ENCODE measurements at regions not wholly inside any gene's neighbourhood (a gene's known extent, or its start where the extent isn't known, plus 50 kb on each side); places are given as distances from the start of the nearest gene placed in this dataset.
"Not testable (repeated sequence)": the region's sequence is repeated elsewhere in the genome, so short reads cannot be mapped to it uniquely, and the experiment has no call there.

GRCh38 chr6:168255283-168255881 is 64.2 kb downstream of the DACT2 start:
- CTCF ChIA-PET = no interaction called here
- POLR2A ChIA-PET = no interaction called here

- ChIA-PET POLR2A (no interaction called here), CTCF (no interaction called here)
Observed at GRCh38 chr6:168252267-168252666, 67.3 kb downstream of the DACT2 start.

GRCh38 chr6:168250250-168250649 is 69.3 kb downstream of the DACT2 start:
- CTCF ChIA-PET = no interaction called here

DNA sequence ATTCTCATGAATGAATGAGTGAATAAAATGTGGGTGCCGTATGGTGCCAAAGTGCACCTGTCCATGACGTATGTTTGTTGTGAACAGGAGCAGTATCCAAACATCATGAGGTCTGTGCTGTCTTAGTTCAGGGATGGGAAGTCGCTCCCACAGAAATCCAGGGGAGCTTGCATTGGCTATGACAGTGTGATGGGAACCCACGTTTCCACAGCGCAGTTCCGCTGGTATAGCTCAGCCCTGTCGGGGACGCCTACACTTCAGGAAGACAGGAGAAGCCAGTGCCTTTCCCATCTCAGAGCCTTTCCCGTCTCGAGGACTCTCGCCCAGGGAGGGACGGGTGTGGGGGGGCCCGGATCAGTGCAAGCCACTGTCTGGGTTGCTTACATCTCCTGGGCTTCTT is 69.8 kb downstream of the DACT2 start:
- ChIA-PET CTCF (no interaction called here), POLR2A (no interaction called here)

More at GRCh38 chr6:168250250-168250649, 69.3 kb downstream of the DACT2 start:
- POLR2A ChIA-PET = no interaction called here

DNA sequence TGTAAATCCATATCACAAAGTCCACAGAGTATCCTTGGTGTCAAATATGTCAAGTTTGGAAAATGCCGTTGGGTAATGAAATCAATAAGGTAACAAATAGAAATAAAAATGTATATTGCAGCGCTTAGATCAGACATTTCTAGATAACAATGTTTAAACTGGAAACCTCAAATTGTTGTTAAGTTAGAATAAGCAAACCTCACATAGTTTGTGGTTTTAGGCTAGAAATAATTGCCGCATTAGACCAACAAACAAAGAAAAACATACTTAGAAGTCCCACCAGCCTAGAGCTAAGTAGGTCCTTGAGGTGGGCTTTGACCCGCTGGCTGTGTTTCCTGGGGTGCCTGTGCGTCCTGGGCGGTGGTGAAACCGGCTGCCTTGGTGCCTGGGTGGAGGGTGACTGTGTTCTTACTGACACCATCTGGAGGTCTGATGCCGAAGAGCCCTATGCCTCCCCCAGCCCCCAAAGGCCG is 71.4 kb downstream of the DACT2 start:
- ChIA-PET POLR2A (no interaction called here), CTCF (no interaction called here)

GRCh38 chr6:168247443-168248147 is 72.0 kb downstream of the DACT2 start:
- ChIA-PET POLR2A (no interaction called here), CTCF (interaction anchor here (0.6 kb wide), 1 partner anchor 108 kb away, joined by 3 read pairs; no protein-coding TSS in a partner anchor)

- CTCF ChIA-PET = no interaction called here
- POLR2A ChIA-PET = no interaction called here
Observed at GRCh38 chr6:168244961-168245551, 74.5 kb downstream of the DACT2 start.

DNA sequence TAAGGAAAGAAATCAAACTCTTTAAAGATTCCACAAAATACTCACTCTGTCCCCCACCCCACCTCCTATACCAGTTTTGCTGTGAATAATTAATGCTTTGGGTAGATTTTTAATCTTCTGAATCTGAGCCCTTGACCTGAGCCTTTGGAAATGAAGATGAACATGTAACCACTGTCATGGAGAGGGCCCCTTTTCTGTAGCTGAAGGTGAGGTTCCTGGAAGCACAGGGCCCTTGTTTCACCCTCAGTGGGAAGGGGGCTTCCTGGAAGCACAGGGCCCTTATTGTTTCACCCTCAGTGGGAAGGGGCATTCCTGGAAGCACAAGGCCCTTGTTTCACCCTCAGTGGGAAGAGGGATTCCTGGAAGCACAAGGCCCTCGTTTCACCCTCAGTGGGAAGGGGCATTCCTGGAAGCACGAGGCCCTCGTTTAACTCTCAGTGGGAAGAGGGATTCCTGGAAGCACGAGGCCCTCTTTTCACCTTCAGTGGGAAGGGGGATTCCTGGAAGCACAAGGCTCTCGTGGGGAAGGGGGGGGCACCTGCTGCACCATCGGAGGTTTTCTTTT is 75.7 kb downstream of the DACT2 start:
- POLR2A ChIA-PET = no interaction called here
- CTCF ChIA-PET = no interaction called here

DNA sequence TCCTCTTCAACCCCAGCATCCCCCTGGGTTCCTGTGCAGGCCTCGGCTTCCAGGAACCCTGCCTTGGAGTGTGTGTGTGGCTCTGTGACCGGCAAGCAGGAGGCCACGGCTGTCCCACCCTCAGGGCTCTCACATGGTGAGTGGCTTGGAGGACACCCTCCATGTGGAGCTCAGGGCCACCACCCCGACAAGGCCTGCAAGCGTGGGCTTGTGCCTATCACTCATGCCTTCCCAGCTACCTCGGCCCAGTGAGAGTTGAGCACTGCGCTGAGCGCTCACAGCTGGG is 76.7 kb downstream of the DACT2 start:
- POLR2A ChIA-PET = no interaction called here

GRCh38 chr6:168242111-168242939 is 77.3 kb downstream of the DACT2 start:
- ChIA-PET CTCF (no interaction called here), POLR2A (no interaction called here)

More for the DNA sequence above, 76.7 kb downstream of the DACT2 start:
- CTCF ChIA-PET = no interaction called here

DNA sequence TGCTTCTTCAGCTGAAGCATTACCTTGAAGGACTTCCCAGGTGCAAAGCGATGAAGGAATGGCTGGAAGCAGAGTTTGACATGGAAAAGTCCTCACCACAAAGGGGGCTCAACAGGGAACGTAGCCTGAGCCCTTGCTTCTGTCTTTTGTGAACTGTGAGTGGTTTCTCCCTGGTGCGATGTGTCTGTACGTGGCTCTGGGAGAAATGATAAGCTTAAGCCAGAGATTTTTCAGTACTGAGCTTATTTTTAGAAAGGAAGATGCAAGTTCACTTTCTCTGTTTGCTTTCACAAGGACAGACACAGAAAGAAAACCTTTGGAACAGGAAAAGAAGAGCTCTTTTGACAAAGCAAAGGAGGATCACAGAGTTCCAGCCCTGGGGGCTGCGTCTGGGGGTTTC is 79.4 kb downstream of the DACT2 start:
- ChIA-PET POLR2A (no interaction called here), CTCF (no interaction called here)

DNA sequence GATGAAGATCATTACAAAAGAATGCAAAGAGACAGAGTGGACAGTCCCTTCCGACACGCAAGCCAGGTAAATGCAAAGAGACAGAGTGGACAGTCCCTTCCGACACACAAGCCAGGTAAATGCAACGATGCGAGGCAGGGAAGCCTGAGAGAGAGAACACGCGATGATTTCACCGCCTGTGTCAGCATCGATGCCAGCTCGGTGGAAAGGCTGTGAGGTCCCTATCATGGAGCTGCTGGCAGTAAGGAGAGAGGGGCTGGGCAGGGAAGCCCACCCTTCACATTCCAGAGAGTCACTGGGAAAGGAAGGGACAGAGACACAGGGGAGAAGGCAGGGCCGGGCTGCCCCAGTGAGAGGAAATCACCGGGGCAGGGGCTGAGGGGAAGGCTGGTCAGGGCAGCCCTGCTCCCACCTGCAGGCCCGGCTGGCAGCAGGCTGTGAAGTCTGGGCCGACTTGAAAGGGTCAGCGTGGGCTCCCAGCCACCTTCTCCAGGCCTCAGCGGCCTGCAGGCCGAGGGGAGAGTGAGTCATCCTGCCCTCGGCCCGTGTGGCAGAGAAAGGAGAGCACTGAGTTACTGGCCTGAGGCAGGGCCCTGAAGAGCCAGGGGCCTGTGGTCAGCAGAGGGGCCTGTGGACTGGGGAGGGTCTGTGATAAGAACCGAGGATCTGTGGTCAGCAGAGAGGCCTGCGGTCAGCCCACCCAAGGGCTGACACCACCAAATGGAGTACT is 80.4 kb downstream of the DACT2 start:
- ChIA-PET CTCF (no interaction called here), POLR2A (no interaction called here)

DNA sequence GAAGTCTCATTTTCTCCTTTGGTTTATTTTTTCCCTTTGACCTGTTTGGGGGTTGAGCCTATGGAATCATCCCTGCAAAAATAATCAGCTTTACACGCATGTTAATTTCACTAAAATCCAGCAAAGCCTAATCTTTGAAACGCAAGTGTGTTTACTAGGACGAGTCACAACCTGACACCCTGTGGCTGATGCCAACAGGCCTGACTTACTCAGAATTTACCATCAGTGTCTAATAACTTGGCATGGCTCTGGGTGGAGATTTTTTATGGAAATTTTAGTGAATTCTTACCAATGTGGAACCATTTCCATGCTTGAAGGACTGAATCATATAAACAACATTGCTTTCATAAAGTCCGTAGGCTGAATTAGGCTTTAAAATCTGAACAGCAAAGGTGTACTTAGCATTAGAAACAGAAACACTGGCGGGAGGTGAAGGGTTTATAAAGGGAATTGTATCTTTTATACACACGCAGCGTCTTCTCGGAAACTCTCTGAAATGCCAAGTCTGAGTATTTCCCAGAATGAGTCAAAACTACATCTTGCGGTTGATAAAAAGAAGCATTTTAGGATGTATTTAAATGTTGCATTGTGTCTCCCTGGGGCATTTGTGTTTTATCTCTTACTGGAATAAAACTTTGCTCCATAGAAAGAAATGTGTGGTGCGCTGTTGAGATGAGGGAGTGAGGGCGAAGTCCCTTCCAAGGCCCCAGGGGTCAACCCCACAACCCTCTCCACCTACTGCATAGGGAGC is 81.2 kb downstream of the DACT2 start:
- ChIA-PET CTCF (no interaction called here), POLR2A (no interaction called here)

- POLR2A ChIA-PET, CTCF ChIA-PET: not testable (repeated sequence)
Observed at GRCh38 chr6:168233875-168234213, 85.7 kb downstream of the DACT2 start.

GRCh38 chr6:168232989-168233874 is 86.3 kb downstream of the DACT2 start:
- CTCF ChIA-PET = no interaction called here
- POLR2A ChIA-PET = no interaction called here

DNA sequence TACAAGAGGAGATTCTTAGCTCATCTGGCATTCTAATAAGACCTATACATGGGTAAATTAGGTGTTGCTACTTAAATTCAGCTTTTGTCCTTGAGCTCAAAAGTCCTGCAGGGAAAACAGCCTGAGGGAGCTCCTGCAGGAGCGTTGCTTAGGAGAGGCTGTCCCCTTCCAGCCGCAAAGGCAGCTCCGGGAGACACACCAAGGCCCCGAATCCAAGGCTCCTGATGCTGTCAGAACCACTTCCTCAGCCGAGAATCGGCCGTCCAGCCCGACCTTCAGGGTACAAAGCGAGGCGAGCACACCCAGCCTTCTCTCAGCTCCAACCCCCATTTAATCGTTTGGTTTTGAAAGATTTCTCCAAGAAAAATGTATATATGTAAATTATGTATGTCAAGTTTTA is 87.0 kb downstream of the DACT2 start:
- POLR2A ChIA-PET = no interaction called here
- CTCF ChIA-PET = no interaction called here

- CTCF ChIA-PET = no interaction called here
Observed at GRCh38 chr6:168232062-168232461, 87.5 kb downstream of the DACT2 start.

DNA sequence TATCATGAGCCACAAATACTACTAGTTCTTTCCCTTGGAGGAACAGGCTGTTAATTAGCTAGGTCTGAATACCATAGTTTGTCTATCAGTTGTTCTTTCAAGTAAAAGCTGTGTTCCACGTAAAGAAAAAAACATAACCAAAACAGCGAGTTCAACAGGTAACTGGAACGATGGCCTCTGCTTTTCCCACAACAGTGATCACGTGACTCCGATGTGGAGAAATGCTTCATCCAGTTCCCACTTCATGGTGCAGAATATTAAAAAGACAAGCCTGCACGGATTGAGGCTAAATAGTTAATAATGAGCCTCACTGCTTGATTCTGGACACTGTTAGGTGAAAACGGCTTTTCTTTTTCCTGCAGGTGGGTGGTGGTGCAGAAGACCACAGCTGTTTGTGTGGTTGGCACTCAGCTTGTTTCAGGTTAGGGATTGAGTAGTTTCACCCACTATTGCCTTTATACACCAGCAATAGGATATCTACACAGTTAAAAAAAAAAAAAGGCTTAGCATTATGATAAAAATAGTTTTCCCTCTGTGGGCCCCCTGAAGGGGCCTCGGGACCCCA is 88.1 kb downstream of the DACT2 start:
- CTCF ChIA-PET = no interaction called here
- POLR2A ChIA-PET = no interaction called here

More at GRCh38 chr6:168232062-168232461, 87.5 kb downstream of the DACT2 start:
- POLR2A ChIA-PET = no interaction called here
